Heart left ventricle (tissue), 16 donors: ENCODE measurements at regions not wholly inside any gene's neighbourhood (a gene's known extent, or its start where the extent isn't known, plus 50 kb on each side); places are given as distances from the start of the nearest gene placed in this dataset.

Experiments used
- ATAC-seq, 4 donors: fragments of 200-7000 bp; cut with Tn5 transposase; one replicate each; pipeline ENCODE4 v1.9.1; 2020 to 2022; ENCODE audit warnings: moderate library complexity in 4 of 4, mild to moderate bottlenecking in 3 of 4, moderate number of reproducible peaks in 1 of 4
- DNase-seq, 5 donors: peaks; one replicate each; pipeline ENCODE4 v3.0.0-alpha.2; 2020
- H3K27ac ChIP-seq, 12 donors: fragments of 200-600 bp; sonication (generic) in 4 of 12; one replicate each; pipeline versions ENCODE4 v1.5.0 to v1.8.0; 2016 to 2022; ENCODE audit warnings: mild to moderate bottlenecking in 2 of 12
- H3K27me3 ChIP-seq, 9 donors: fragments of 200-600 bp; sonication (generic) in 2 of 9; one replicate each; pipeline versions ENCODE4 v1.5.1 to v1.8.0; 2016 to 2022; ENCODE audit warnings: mild to moderate bottlenecking in 3 of 9
- H3K36me3 ChIP-seq, 9 donors: fragments of 200-600 bp; sonication (generic) in 2 of 9; one replicate each; pipeline versions ENCODE4 v1.5.0 to v1.8.0; 2018 to 2022; ENCODE audit warnings: mild to moderate bottlenecking in 2 of 9
- H3K4me1 ChIP-seq, 12 donors: fragments of 200-600 bp; sonication (generic) in 4 of 12; one replicate each; pipeline versions ENCODE4 v1.5.0 to v1.8.0; 2016 to 2022; ENCODE audit warnings: mild to moderate bottlenecking in 3 of 12
- H3K4me3 ChIP-seq, 12 donors: fragments of 200-600 bp; sonication (generic) in 4 of 12; one replicate each; pipeline versions ENCODE4 v1.5.0 to v1.8.0; 2017 to 2022; ENCODE audit warnings: mild to moderate bottlenecking in 9 of 12, moderate library complexity in 4 of 12
- H3K9me3 ChIP-seq, 12 donors: fragments of 200-600 bp; sonication (generic) in 4 of 12; one replicate each; pipeline versions ENCODE4 v1.5.0 to v1.8.0; 2016 to 2022; ENCODE audit warnings: mild to moderate bottlenecking in 1 of 12
- CTCF ChIP-seq, 12 donors: fragments of 200-600 bp; sonication (generic) in 4 of 12; IDR thresholded peaks; one replicate each; pipeline versions ENCODE4 v1.5.0 to v1.8.0; 2018 to 2022; ENCODE audit warnings: antibody characterized with exemption in 12 of 12, mild to moderate bottlenecking in 5 of 12
- POLR2A ChIP-seq, 2 donors: fragments of 450-650 bp; IDR thresholded peaks; one replicate each; pipeline ENCODE4 v1.6.1; 2017; ENCODE audit warnings: antibody characterized with exemption in 2 of 2, mild to moderate bottlenecking in 2 of 2, moderate library complexity in 2 of 2
- WGBS, 4 donors: extraction: QIAGEN DNeasy Blood & Tissue Kit in 2 of 4; methylation state at CpG; one replicate each; pipeline versions ENCODE4 v1.1.5 to v1.1.7; 2013 to 2018; 5-methylcytosine and 5-hydroxymethylcytosine counted together
- intact Hi-C, 10 donors: fragments of 100-400 bp; cut with DNase I; formaldehyde crosslinking; loops; one replicate each; pipeline versions ENCODE4 v1.11.1 to v1.14.2; 2022
- donor health status: ischemic (EF 13 %, LVEDD 7.1; RV severe dilation, severe dysfunction).
- donor health status: healthy with polysubstance abuse.
- donor health status: DM: no; HTN: yes; CAD: no.
- donor health status: DM: no; HTN: no; CAD: no.
- donor health status: ischemic (EF 25% LVEDD 6.9; RV normal size, moderate dysfunction).
- donor health status: ischemic (EF 25% LVEDD 5.7; RV mildly dilated, moderate dysfunction).
- donor health status: healthy.
- donor health status: DM: yes; HTN: yes; CAD: no.
- donor health status: ischemic (EF 35%, LVEDD 5.7; RV mildly dilated, moderate dysfunction).
- donor health status: nonischemic (EF 11% LVEDD 7.7; RV severe dilation, severe dysfunction).
- donor health status: DM: yes; HTN: yes; CAD: no.
- donor health status: PGD.
- donor health status: ischemic (EF 29% LVEDD 5.4; RV normal size, mild dysfunction).
- donor health status: nonischemic (EF 23%, LVEDD 6.1; RV moderate dilation, normal function).

- H3K27me3 ChIP-seq, result no peaks in the 10 kb centered on the region
- intact Hi-C loops, result no loop called here
- no peak for DNase-seq
- WGBS, 4 donors, result 61 to 70% (median 64%) methylated on average over 4 of the region's 4 CpGs
- H3K4me3 ChIP-seq, result no peak overlapping the region
- no peaks in the 10 kb centered on the region for H3K4me1 ChIP-seq
- no peak for TF ChIP-seq POLR2A (IDR thresholded peaks at IDR 0.05)
- TF ChIP-seq CTCF (IDR thresholded peaks at IDR 0.05), result no peak
- no peaks in the 10 kb centered on the region for H3K36me3 ChIP-seq
- no peaks in the 10 kb centered on the region for H3K9me3 ChIP-seq
- ATAC-seq, result no peak
- no peak overlapping the region for H3K27ac ChIP-seq
Measured at GRCh38 chr5:118736396-118736795, 252.0 kb downstream of the DTWD2 start.

- no peaks in the 10 kb centered on the region for H3K36me3 ChIP-seq
- DNase-seq (no peak), ATAC-seq (no peak)
- H3K9me3 ChIP-seq, result no peaks in the 10 kb centered on the region
- H3K27me3 ChIP-seq, result no peaks in the 10 kb centered on the region
- 84 to 91% (median 90%) methylated on average over 3 of the region's 3 CpGs for WGBS, 4 donors
- H3K4me1 ChIP-seq, result no peaks in the 10 kb centered on the region
- no peak for TF ChIP-seq POLR2A (IDR thresholded peaks at IDR 0.05)
- TF ChIP-seq CTCF (IDR thresholded peaks at IDR 0.05), result no peak
- H3K27ac ChIP-seq, result no peak overlapping the region
- intact Hi-C loops, result no loop called here
- H3K4me3 ChIP-seq, result no peak overlapping the region
Measured at GRCh38 chr5:118733394-118733793, 255.0 kb downstream of the DTWD2 start.

GRCh38 chr5:118728191-118728590 lies 260.2 kb downstream of the DTWD2 start:
- WGBS, 4 donors, result 77 to 86% (median 80%) methylated on average over 2 of the region's 2 CpGs

GRCh38 chr5:118726891-118727290 lies 261.5 kb downstream of the DTWD2 start:
- DNase-seq, result no peak
- H3K4me3 ChIP-seq, result no peak overlapping the region
- 37 to 44% (median 42%) methylated on average over 3 of the region's 3 CpGs for WGBS, 4 donors
- no peaks in the 10 kb centered on the region for H3K27me3 ChIP-seq
- H3K36me3 ChIP-seq, result no peaks in the 10 kb centered on the region
- no peak for ATAC-seq
- H3K9me3 ChIP-seq, result no peaks in the 10 kb centered on the region
- H3K27ac ChIP-seq, result no peak overlapping the region
- intact Hi-C loops, result no loop called here
- H3K4me1 ChIP-seq, result no peaks in the 10 kb centered on the region
- TF ChIP-seq CTCF (IDR thresholded peaks at IDR 0.05) (no peak), POLR2A (IDR thresholded peaks at IDR 0.05) (no peak)

More at GRCh38 chr5:118728191-118728590, 260.2 kb downstream of the DTWD2 start:
- Histone ChIP-seq H3K27ac (no peak overlapping the region), H3K27me3 (no peaks in the 10 kb centered on the region), H3K9me3 (no peaks in the 10 kb centered on the region), H3K36me3 (no peaks in the 10 kb centered on the region), H3K4me1 (no peaks in the 10 kb centered on the region), H3K4me3 (no peak overlapping the region)
- DNase-seq (no peak), ATAC-seq (no peak)
- TF ChIP-seq CTCF (IDR thresholded peaks at IDR 0.05), result no peak
- TF ChIP-seq POLR2A (IDR thresholded peaks at IDR 0.05), result no peak
- intact Hi-C loops, result no loop called here
